OCI-LY1 (cell line): ENCODE measurements at regions not wholly inside any gene's neighbourhood (a gene's known extent, or its start where the extent isn't known, plus 50 kb on each side); places are given as distances from the start of the nearest gene placed in this dataset.

Source experiments
- EZH2 ChIP-seq: fragments of 200-600 bp; sonication (generic), shearing (Covaris generic); IDR thresholded peaks from 2 replicates; pipeline ENCODE4 v1.8.0; 2017; ENCODE audit warnings: borderline replicate concordance, mixed run types, mild to moderate bottlenecking, antibody characterized with exemption, low read length, moderate library complexity, mixed read lengths
- TF ChIP-seq, protein P1 (sequence below): fragments of 200-600 bp; sonication (generic), shearing (Covaris generic); IDR thresholded peaks from 2 replicates; pipeline ENCODE4 v1.5.1; 2017; ENCODE audit warnings: mild to moderate bottlenecking, antibody characterized with exemption, low read length, moderate library complexity, mixed read lengths

DNA sequence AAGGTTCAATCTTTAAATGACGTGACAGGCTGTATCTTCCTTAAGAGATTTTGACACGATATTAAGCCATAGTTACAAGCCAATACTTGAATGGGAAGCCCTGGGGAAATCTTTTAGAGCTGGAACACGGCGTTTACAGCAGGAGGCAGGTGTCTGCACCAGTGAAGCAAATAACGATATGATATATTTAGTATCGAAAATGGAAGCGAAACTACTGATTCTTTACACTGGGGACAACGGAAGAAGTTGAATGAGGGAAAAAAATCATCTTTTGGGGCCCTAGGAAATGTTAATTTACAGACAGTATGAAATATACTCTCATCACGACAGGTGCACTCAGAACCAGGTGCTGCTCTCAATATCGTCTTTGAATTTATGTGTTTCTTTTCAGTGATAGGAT, 793.9 kb upstream of the PCDH20 start:
- TF ChIP-seq, protein P1, sequence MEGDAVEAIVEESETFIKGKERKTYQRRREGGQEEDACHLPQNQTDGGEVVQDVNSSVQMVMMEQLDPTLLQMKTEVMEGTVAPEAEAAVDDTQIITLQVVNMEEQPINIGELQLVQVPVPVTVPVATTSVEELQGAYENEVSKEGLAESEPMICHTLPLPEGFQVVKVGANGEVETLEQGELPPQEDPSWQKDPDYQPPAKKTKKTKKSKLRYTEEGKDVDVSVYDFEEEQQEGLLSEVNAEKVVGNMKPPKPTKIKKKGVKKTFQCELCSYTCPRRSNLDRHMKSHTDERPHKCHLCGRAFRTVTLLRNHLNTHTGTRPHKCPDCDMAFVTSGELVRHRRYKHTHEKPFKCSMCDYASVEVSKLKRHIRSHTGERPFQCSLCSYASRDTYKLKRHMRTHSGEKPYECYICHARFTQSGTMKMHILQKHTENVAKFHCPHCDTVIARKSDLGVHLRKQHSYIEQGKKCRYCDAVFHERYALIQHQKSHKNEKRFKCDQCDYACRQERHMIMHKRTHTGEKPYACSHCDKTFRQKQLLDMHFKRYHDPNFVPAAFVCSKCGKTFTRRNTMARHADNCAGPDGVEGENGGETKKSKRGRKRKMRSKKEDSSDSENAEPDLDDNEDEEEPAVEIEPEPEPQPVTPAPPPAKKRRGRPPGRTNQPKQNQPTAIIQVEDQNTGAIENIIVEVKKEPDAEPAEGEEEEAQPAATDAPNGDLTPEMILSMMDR = no peak
- TF ChIP-seq EZH2 = no peak
